ENCODE measurements at regions not wholly inside any gene's neighbourhood (a gene's known extent, or its start where the extent isn't known, plus 50 kb on each side); places are given as distances from the start of the nearest gene placed in this dataset.
"Not testable (repeated sequence)": the region's sequence is repeated elsewhere in the genome, so short reads cannot be mapped to it uniquely, and the experiment has no call there.

- CTCF ChIA-PET = no interaction called here
- Histone ChIP-seq H3K4me2 (no peak overlapping the region), H4K20me1 (ENCODE audit: insufficient read depth) (no peaks in the 10 kb centered on the region), H3K4me1 (replicated peaks; ENCODE audit: insufficient read depth) (no peaks in the 10 kb centered on the region), H3K79me2 (ENCODE audit: low read depth) (no peaks in the 10 kb centered on the region), H3K27me3 (ENCODE audit: insufficient read depth, low read depth) (no peaks in the 10 kb centered on the region), H2AFZ (no peak overlapping the region), H3K4me3 (no peak overlapping the region), H3K9me3 (ENCODE audit: insufficient read depth, low read depth) (no peaks in the 10 kb centered on the region), H3K9me2 (ENCODE audit: insufficient read depth) (no peaks in the 10 kb centered on the region; the same call in 1 of the 2 replicates), H3K36me3 (ENCODE audit: low read depth) (no peaks in the 10 kb centered on the region), H3K27ac (no peak overlapping the region), H3F3A (ENCODE audit: insufficient read depth, low read depth) (no peaks in the 10 kb centered on the region)
- no peak for DNase-seq
- intact Hi-C loops (cut with micrococcal nuclease; ENCODE audit: unreplicated experiment) = no loop called here
- TF ChIP-seq EZH2 (IDR thresholded peaks at IDR 0.05; ENCODE audit: low read depth) (no peak), CTCF (conservative IDR thresholded peaks at IDR 0.05) (no peak)
- BruUV-seq (replicated peaks) = no TSS peak
- POLR2A ChIA-PET (ENCODE audit: unreplicated experiment) = no interaction called here
These were observed 459.5 kb upstream of the FANCL start for GRCh38 chr2:58700591-58700990.

GRCh38 chr2:58699411-58699810 lies 458.3 kb upstream of the FANCL start:
- Histone ChIP-seq H3K27me3 (ENCODE audit: insufficient read depth, low read depth) (no peaks in the 10 kb centered on the region), H3K4me3 (no peak overlapping the region), H3K4me1 (replicated peaks; ENCODE audit: insufficient read depth) (no peaks in the 10 kb centered on the region), H3F3A (ENCODE audit: insufficient read depth, low read depth) (no peaks in the 10 kb centered on the region), H3K4me2 (no peak overlapping the region), H3K27ac (no peak overlapping the region), H2AFZ (no peak overlapping the region), H3K9me3 (ENCODE audit: insufficient read depth, low read depth) (no peaks in the 10 kb centered on the region), H3K79me2 (ENCODE audit: low read depth) (no peaks in the 10 kb centered on the region), H3K9me2 (ENCODE audit: insufficient read depth) (no peaks in the 10 kb centered on the region; the same call in 1 of the 2 replicates), H3K36me3 (ENCODE audit: low read depth) (no peaks in the 10 kb centered on the region), H4K20me1 (ENCODE audit: insufficient read depth) (no peaks in the 10 kb centered on the region)
- no peak for DNase-seq
- ChIA-PET POLR2A (ENCODE audit: unreplicated experiment) (no interaction called here), CTCF (no interaction called here)
- intact Hi-C loops (cut with micrococcal nuclease; ENCODE audit: unreplicated experiment) = no loop called here
- BruUV-seq (replicated peaks) = no TSS peak
- TF ChIP-seq EZH2 (IDR thresholded peaks at IDR 0.05; ENCODE audit: low read depth) = no peak
- TF ChIP-seq CTCF (conservative IDR thresholded peaks at IDR 0.05) = no peak

- intact Hi-C loops (cut with micrococcal nuclease; ENCODE audit: unreplicated experiment) = no loop called here
- Histone ChIP-seq H3K27me3 (ENCODE audit: insufficient read depth, low read depth) (no peaks in the 10 kb centered on the region), H3F3A (ENCODE audit: insufficient read depth, low read depth) (no peaks in the 10 kb centered on the region), H3K36me3 (ENCODE audit: low read depth) (no peaks in the 10 kb centered on the region), H3K79me2 (ENCODE audit: low read depth) (no peaks in the 10 kb centered on the region), H3K9me2 (ENCODE audit: insufficient read depth) (no peaks in the 10 kb centered on the region; the same call in 1 of the 2 replicates), H2AFZ (no peak overlapping the region), H3K4me2 (no peak overlapping the region), H3K4me1 (replicated peaks; ENCODE audit: insufficient read depth) (no peaks in the 10 kb centered on the region), H4K20me1 (ENCODE audit: insufficient read depth) (no peaks in the 10 kb centered on the region), H3K4me3 (no peak overlapping the region), H3K27ac (no peak overlapping the region), H3K9me3 (ENCODE audit: insufficient read depth, low read depth) (no peaks in the 10 kb centered on the region; the same call in 1 of the 2 replicates)
- TF ChIP-seq EZH2 (IDR thresholded peaks at IDR 0.05; ENCODE audit: low read depth) = no peak
- TF ChIP-seq CTCF (conservative IDR thresholded peaks at IDR 0.05) = no peak
- no TSS peak for BruUV-seq (replicated peaks)
- DNase-seq = no peak
- ChIA-PET POLR2A (ENCODE audit: unreplicated experiment) (no interaction called here), CTCF (no interaction called here)
These were observed 457.5 kb upstream of the FANCL start for GRCh38 chr2:58698620-58699019.

GRCh38 chr2:58694114-58694513 lies 453.0 kb upstream of the FANCL start:
- H3K36me3 ChIP-seq (ENCODE audit: low read depth); BruUV-seq (replicated peaks); intact Hi-C loops (cut with micrococcal nuclease; ENCODE audit: unreplicated experiment); H3K27me3 ChIP-seq (ENCODE audit: insufficient read depth, low read depth); POLR2A ChIA-PET (ENCODE audit: unreplicated experiment); CTCF ChIA-PET; H3K9me2 ChIP-seq (ENCODE audit: insufficient read depth); H3K4me1 ChIP-seq (replicated peaks; ENCODE audit: insufficient read depth); H3K9me3 ChIP-seq (ENCODE audit: insufficient read depth, low read depth); H3K4me2 ChIP-seq; H2AFZ ChIP-seq; H3K79me2 ChIP-seq (ENCODE audit: low read depth); DNase-seq; H4K20me1 ChIP-seq (ENCODE audit: insufficient read depth); H3K27ac ChIP-seq; H3K4me3 ChIP-seq; H3F3A ChIP-seq (ENCODE audit: insufficient read depth, low read depth): not testable (repeated sequence)

GRCh38 chr2:58691041-58691440 lies 449.9 kb upstream of the FANCL start:
- CTCF ChIA-PET; BruUV-seq (replicated peaks): not testable (repeated sequence)

More at GRCh38 chr2:58691041-58691440, 449.9 kb upstream of the FANCL start:
- H3K36me3 ChIP-seq (ENCODE audit: low read depth); H3K4me1 ChIP-seq (replicated peaks; ENCODE audit: insufficient read depth); H3K27me3 ChIP-seq (ENCODE audit: insufficient read depth, low read depth); H3K27ac ChIP-seq; H2AFZ ChIP-seq; H3K4me3 ChIP-seq; POLR2A ChIA-PET (ENCODE audit: unreplicated experiment); H3K79me2 ChIP-seq (ENCODE audit: low read depth); H3K9me3 ChIP-seq (ENCODE audit: insufficient read depth, low read depth); H3K9me2 ChIP-seq (ENCODE audit: insufficient read depth); DNase-seq; H4K20me1 ChIP-seq (ENCODE audit: insufficient read depth); H3K4me2 ChIP-seq; H3F3A ChIP-seq (ENCODE audit: insufficient read depth, low read depth); intact Hi-C loops (cut with micrococcal nuclease; ENCODE audit: unreplicated experiment): not testable (repeated sequence)

Measured in PC-9 (cell line).